GM23338 (cell line): ENCODE measurements at regions not wholly inside any gene's neighbourhood (a gene's known extent, or its start where the extent isn't known, plus 50 kb on each side); places are given as distances from the start of the nearest gene placed in this dataset.

ENCODE experiments used
- ATAC-seq: fragments of 200-7000 bp; cut with Tn5 transposase; 3 replicates; pipeline ENCODE4 v1.9.1; 2020
- DNase-seq: peaks from one replicate; pipeline ENCODE4 v3.0.0-alpha.2; 2015; ENCODE audit warnings: low spot score
- H2AFZ ChIP-seq: fragments of 200-600 bp; sonication (generic); 2 replicates; pipeline ENCODE4 v1.8.0; 2016; ENCODE audit warnings: antibody characterized with exemption, mild to moderate bottlenecking, moderate library complexity
- H3F3A ChIP-seq: fragments of 200-600 bp; sonication (generic); replicated peaks from 2 replicates; pipeline ENCODE4 v1.8.0; 2017; ENCODE audit warnings: antibody characterized with exemption, mixed run types, low read depth
- H3K27ac ChIP-seq: fragments of 200-600 bp; sonication (generic); 2 replicates; pipeline ENCODE4 v1.6.1; 2016; ENCODE audit warnings: low read depth
- H3K27me3 ChIP-seq: fragments of 200-600 bp; sonication (generic); 2 replicates; pipeline ENCODE4 v1.8.0; 2016; ENCODE audit warnings: mild to moderate bottlenecking, mixed run types, moderate library complexity; ENCODE audit not compliant: insufficient read depth
- H3K36me3 ChIP-seq: fragments of 200-600 bp; sonication (generic); 2 replicates; pipeline ENCODE4 v1.8.0; 2016; ENCODE audit warnings: mild to moderate bottlenecking; ENCODE audit not compliant: insufficient read depth
- H3K4me1 ChIP-seq: fragments of 200-600 bp; sonication (generic); 2 replicates; pipeline ENCODE4 v1.8.0; 2016; ENCODE audit warnings: mild to moderate bottlenecking, moderate library complexity; ENCODE audit not compliant: insufficient read depth
- H3K4me2 ChIP-seq: fragments of 200-600 bp; sonication (generic); 2 replicates; pipeline ENCODE4 v1.7.1; 2017; ENCODE audit warnings: mixed run types
- H3K4me3 ChIP-seq: fragments of 200-600 bp; sonication (generic); 2 replicates; pipeline ENCODE4 v1.6.1; 2016; ENCODE audit warnings: mixed run types
- H3K79me2 ChIP-seq: fragments of 200-600 bp; sonication (generic); replicated peaks from 2 replicates; pipeline ENCODE4 v1.8.0; 2017; ENCODE audit warnings: mild to moderate bottlenecking; ENCODE audit not compliant: insufficient read depth
- H3K9me2 ChIP-seq: fragments of 200-600 bp; sonication (generic); 2 replicates; pipeline ENCODE4 v1.8.0; 2017; ENCODE audit not compliant: insufficient read depth
- H4K20me1 ChIP-seq: fragments of 200-600 bp; sonication (generic); replicated peaks from 2 replicates; pipeline ENCODE4 v1.8.0; 2017; ENCODE audit warnings: mild to moderate bottlenecking; ENCODE audit not compliant: insufficient read depth
- H3K27ac Mint-ChIP-seq: 2 replicates; pipeline ENCODE4 v1.8.0; 2020; ENCODE audit warnings: inconsistent platforms, mild to moderate bottlenecking, moderate library complexity, mixed read lengths
- H3K27me3 Mint-ChIP-seq: 3 replicates; pipeline ENCODE4 v1.8.0; 2022; ENCODE audit warnings: low read depth, mild to moderate bottlenecking, moderate library complexity, mixed read lengths, inconsistent platforms; ENCODE audit not compliant: insufficient read depth, poor library complexity
- H3K36me3 Mint-ChIP-seq: 3 replicates; pipeline ENCODE4 v1.8.0; 2021; ENCODE audit warnings: low read depth, mild to moderate bottlenecking, inconsistent platforms, moderate library complexity, mixed read lengths
- H3K4me1 Mint-ChIP-seq: 3 replicates; pipeline ENCODE4 v1.8.0; 2020; ENCODE audit warnings: mild to moderate bottlenecking, inconsistent platforms, mixed read lengths
- H3K4me3 Mint-ChIP-seq: 3 replicates; pipeline ENCODE4 v1.8.0; 2021; ENCODE audit warnings: moderate library complexity, mild to moderate bottlenecking, inconsistent platforms, mixed read lengths
- H3K9me3 Mint-ChIP-seq: 3 replicates; pipeline ENCODE4 v1.8.0; 2020; ENCODE audit warnings: moderate library complexity, mild to moderate bottlenecking, inconsistent platforms, mixed read lengths
- CREB1 ChIP-seq: fragments of 250-450 bp; sonication (Bioruptor Pico); IDR thresholded peaks from 2 replicates; pipeline ENCODE4 v1.5.0; 2020; ENCODE audit warnings: low read depth, mild to moderate bottlenecking, moderate library complexity
- EZH2 ChIP-seq: fragments of 200-600 bp; sonication (generic); IDR thresholded peaks from one replicate; pipeline ENCODE4 v1.8.0; 2017; ENCODE audit warnings: antibody characterized with exemption, mild to moderate bottlenecking, low read depth; ENCODE audit not compliant: unreplicated experiment
- EZH2phosphoT487 ChIP-seq: fragments of 200-600 bp; sonication (generic); IDR thresholded peaks from one replicate; pipeline ENCODE4 v1.8.1; 2018; ENCODE audit warnings: antibody characterized with exemption; ENCODE audit not compliant: unreplicated experiment
- JUNB ChIP-seq: IDR thresholded peaks from one replicate; pipeline ENCODE4 v1.6.1; 2016; ENCODE audit warnings: antibody characterized with exemption; ENCODE audit not compliant: unreplicated experiment
- NANOG ChIP-seq: IDR thresholded peaks from 2 replicates; pipeline ENCODE4 v1.6.1; 2016; ENCODE audit warnings: antibody characterized with exemption, borderline replicate concordance
- POLR2AphosphoS5 ChIP-seq: IDR thresholded peaks from 2 replicates; pipeline ENCODE4 v1.6.1; 2016; ENCODE audit warnings: antibody characterized with exemption, low read depth
- STAT1 ChIP-seq: IDR thresholded peaks from one replicate; pipeline ENCODE4 v1.6.1; 2016; ENCODE audit warnings: antibody characterized with exemption; ENCODE audit not compliant: unreplicated experiment
- ZNF331 ChIP-seq: fragments of 250-450 bp; sonication (Bioruptor Pico); IDR thresholded peaks from 2 replicates; pipeline ENCODE4 v1.5.0; 2020; ENCODE audit warnings: low read depth, mild to moderate bottlenecking, moderate library complexity
- TF ChIP-seq, protein P1 (sequence below): fragments of 250-450 bp; sonication (Bioruptor Pico); IDR thresholded peaks from 2 replicates; pipeline ENCODE4 v1.5.0; 2020; ENCODE audit warnings: mild to moderate bottlenecking, moderate library complexity
- TF ChIP-seq, protein P2 (sequence below): IDR thresholded peaks from one replicate; pipeline ENCODE4 v1.6.1; 2018; ENCODE audit warnings: antibody characterized with exemption; ENCODE audit not compliant: unreplicated experiment

DNA sequence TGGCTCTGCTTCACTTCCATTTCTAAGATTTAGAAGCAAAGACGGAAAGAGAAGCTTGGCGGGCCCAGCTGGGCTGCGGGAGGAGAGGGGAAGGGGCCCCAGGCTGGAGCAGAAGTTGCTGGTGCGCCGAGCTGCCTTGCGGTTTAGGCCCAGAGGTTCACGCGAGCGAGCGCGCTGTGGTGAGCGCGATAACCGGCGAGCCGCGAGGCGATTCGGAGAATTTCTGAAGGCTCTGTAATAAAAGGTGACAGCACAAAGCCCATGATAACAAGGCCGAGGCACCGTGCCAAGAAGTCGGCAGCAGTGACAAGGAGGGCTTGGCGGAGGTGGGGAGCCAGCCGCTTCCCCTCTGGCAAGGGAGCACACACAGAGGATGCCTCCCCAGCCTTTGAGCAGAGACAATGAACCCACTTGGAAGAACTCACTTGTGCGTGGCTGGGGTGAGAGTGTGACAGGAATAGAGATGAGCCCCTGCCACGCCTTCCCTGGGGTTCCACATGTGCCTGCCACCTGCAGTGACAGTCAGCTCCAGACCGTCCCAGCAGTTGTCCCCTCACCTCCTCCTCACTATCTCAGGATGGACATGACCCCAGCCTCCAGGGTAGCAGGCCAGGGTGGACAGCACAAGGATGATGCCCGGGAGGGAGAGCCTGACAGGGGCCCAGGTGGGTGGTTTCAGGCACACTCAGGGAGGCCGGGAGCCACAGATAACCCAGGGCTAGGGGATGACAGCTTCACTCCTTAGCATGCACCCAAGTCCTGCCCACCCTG lies 315.2 kb downstream of the UACA start (continued):
- TF ChIP-seq, protein P1, sequence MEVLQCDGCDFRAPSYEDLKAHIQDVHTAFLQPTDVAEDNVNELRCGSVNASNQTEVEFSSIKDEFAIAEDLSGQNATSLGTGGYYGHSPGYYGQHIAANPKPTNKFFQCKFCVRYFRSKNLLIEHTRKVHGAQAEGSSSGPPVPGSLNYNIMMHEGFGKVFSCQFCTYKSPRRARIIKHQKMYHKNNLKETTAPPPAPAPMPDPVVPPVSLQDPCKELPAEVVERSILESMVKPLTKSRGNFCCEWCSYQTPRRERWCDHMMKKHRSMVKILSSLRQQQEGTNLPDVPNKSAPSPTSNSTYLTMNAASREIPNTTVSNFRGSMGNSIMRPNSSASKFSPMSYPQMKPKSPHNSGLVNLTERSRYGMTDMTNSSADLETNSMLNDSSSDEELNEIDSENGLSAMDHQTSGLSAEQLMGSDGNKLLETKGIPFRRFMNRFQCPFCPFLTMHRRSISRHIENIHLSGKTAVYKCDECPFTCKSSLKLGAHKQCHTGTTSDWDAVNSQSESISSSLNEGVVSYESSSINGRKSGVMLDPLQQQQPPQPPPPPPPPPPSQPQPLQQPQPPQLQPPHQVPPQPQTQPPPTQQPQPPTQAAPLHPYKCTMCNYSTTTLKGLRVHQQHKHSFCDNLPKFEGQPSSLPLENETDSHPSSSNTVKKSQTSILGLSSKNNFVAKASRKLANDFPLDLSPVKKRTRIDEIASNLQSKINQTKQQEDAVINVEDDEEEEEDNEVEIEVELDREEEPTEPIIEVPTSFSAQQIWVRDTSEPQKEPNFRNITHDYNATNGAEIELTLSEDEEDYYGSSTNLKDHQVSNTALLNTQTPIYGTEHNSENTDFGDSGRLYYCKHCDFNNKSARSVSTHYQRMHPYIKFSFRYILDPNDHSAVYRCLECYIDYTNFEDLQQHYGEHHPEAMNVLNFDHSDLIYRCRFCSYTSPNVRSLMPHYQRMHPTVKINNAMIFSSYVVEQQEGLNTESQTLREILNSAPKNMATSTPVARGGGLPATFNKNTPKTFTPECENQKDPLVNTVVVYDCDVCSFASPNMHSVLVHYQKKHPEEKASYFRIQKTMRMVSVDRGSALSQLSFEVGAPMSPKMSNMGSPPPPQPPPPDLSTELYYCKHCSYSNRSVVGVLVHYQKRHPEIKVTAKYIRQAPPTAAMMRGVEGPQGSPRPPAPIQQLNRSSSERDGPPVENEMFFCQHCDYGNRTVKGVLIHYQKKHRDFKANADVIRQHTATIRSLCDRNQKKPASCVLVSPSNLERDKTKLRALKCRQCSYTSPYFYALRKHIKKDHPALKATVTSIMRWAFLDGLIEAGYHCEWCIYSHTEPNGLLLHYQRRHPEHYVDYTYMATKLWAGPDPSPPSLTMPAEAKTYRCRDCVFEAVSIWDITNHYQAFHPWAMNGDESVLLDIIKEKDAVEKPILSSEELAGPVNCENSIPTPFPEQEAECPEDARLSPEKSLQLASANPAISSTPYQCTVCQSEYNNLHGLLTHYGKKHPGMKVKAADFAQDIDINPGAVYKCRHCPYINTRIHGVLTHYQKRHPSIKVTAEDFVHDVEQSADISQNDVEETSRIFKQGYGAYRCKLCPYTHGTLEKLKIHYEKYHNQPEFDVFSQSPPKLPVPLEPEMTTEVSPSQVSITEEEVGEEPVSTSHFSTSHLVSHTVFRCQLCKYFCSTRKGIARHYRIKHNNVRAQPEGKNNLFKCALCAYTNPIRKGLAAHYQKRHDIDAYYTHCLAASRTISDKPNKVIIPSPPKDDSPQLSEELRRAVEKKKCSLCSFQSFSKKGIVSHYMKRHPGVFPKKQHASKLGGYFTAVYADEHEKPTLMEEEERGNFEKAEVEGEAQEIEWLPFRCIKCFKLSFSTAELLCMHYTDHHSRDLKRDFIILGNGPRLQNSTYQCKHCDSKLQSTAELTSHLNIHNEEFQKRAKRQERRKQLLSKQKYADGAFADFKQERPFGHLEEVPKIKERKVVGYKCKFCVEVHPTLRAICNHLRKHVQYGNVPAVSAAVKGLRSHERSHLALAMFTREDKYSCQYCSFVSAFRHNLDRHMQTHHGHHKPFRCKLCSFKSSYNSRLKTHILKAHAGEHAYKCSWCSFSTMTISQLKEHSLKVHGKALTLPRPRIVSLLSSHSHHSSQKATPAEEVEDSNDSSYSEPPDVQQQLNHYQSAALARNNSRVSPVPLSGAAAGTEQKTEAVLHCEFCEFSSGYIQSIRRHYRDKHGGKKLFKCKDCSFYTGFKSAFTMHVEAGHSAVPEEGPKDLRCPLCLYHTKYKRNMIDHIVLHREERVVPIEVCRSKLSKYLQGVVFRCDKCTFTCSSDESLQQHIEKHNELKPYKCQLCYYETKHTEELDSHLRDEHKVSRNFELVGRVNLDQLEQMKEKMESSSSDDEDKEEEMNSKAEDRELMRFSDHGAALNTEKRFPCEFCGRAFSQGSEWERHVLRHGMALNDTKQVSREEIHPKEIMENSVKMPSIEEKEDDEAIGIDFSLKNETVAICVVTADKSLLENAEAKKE = no peak
- TF ChIP-seq EZH2 (no peak), EZH2phosphoT487 (no peak), ZNF331 (CRISPR knock-in tag) (no peak), POLR2AphosphoS5 (no peak), JUNB (no peak), CREB1 (CRISPR knock-in tag) (no peak)

DNA sequence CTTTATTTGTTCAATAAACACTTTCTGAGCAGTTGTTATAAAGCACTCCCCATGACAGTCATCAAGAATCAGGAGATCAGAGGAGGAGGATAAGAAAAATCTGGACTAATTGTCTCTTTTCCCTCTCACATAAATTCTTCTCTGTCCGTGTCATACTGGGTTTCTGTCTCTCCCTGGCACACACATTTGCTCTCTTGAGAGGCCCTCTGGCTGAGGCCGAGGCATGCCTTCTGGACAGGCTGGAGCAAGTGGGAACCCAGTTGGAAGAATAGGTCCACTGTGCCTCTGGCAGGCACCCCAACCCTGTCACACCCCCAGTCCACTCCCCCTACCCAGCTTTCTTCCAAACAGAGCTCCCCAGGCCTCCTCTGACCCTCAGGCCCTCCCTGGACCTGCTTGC lies 315.8 kb downstream of the UACA start:
- Histone ChIP-seq H3K4me2 (no peak overlapping the region), H2AFZ (peak overlapping the region; percentile 89), H3K79me2 (no peaks in the 10 kb centered on the region), H3K4me1 (peaks cover 20% of the 10 kb centered on the region), H4K20me1 (no peaks in the 10 kb centered on the region), H3K9me2 (no peaks in the 10 kb centered on the region), H3K27ac (no peak overlapping the region), H3K27me3 (no peaks in the 10 kb centered on the region), H3F3A (no peaks in the 10 kb centered on the region), H3K4me3 (no peak overlapping the region), H3K36me3 (no peaks in the 10 kb centered on the region)
- H3K27me3 Mint-ChIP-seq = peaks cover 22% of the 10 kb centered on the region
- ATAC-seq (no peak), DNase-seq (no peak)
- H3K27ac Mint-ChIP-seq = no peak overlapping the region
- peaks cover 30% of the 10 kb centered on the region for H3K4me1 Mint-ChIP-seq
- H3K36me3 Mint-ChIP-seq = no peaks in the 10 kb centered on the region
- H3K4me3 Mint-ChIP-seq = no peak overlapping the region
- no peaks in the 10 kb centered on the region for H3K9me3 Mint-ChIP-seq
- TF ChIP-seq, protein P2, sequence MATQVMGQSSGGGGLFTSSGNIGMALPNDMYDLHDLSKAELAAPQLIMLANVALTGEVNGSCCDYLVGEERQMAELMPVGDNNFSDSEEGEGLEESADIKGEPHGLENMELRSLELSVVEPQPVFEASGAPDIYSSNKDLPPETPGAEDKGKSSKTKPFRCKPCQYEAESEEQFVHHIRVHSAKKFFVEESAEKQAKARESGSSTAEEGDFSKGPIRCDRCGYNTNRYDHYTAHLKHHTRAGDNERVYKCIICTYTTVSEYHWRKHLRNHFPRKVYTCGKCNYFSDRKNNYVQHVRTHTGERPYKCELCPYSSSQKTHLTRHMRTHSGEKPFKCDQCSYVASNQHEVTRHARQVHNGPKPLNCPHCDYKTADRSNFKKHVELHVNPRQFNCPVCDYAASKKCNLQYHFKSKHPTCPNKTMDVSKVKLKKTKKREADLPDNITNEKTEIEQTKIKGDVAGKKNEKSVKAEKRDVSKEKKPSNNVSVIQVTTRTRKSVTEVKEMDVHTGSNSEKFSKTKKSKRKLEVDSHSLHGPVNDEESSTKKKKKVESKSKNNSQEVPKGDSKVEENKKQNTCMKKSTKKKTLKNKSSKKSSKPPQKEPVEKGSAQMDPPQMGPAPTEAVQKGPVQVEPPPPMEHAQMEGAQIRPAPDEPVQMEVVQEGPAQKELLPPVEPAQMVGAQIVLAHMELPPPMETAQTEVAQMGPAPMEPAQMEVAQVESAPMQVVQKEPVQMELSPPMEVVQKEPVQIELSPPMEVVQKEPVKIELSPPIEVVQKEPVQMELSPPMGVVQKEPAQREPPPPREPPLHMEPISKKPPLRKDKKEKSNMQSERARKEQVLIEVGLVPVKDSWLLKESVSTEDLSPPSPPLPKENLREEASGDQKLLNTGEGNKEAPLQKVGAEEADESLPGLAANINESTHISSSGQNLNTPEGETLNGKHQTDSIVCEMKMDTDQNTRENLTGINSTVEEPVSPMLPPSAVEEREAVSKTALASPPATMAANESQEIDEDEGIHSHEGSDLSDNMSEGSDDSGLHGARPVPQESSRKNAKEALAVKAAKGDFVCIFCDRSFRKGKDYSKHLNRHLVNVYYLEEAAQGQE = no peak
- TF ChIP-seq STAT1 (no peak), CREB1 (CRISPR knock-in tag) (no peak), NANOG (no peak)
